ENCODE measurements at regions not wholly inside any gene's neighbourhood (a gene's known extent, or its start where the extent isn't known, plus 50 kb on each side); places are given as distances from the start of the nearest gene placed in this dataset.

DNA sequence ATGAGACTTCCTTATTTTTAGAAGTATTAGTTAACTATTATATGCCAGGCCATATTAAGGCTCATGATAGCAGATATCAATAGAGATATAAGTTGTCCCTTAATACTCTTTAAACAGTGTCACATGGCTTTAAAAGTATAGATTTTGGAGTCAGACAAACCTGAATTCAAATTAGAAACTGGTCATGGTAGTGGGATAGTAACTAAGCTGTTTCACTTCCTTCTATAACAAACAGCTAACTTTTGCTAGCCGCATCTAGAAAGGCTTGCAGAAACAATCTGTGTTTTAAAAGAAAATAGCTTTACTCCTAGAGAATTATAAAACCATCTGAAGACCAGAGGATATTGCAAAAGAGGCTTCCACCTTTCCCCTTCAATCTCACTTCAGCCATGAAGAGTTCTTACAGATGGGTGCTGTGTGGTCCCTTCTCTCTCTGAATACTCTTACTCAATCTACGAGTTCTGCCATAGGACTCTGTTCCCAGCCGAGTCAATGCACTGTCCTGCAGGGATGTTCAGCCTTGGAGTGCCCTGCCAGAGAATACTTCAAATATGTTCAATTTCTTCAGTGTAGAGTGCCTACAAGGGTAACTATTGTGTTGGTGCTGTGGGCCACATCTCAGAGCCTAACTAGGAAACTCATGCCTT lies 810.2 kb downstream of the EFNA5 start:
- TF ChIP-seq, protein P1, sequence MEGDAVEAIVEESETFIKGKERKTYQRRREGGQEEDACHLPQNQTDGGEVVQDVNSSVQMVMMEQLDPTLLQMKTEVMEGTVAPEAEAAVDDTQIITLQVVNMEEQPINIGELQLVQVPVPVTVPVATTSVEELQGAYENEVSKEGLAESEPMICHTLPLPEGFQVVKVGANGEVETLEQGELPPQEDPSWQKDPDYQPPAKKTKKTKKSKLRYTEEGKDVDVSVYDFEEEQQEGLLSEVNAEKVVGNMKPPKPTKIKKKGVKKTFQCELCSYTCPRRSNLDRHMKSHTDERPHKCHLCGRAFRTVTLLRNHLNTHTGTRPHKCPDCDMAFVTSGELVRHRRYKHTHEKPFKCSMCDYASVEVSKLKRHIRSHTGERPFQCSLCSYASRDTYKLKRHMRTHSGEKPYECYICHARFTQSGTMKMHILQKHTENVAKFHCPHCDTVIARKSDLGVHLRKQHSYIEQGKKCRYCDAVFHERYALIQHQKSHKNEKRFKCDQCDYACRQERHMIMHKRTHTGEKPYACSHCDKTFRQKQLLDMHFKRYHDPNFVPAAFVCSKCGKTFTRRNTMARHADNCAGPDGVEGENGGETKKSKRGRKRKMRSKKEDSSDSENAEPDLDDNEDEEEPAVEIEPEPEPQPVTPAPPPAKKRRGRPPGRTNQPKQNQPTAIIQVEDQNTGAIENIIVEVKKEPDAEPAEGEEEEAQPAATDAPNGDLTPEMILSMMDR (IDR thresholded peaks at IDR 0.05) = no peak
- TF ChIP-seq POLR2A (IDR thresholded peaks at IDR 0.05) (no peak), POLR2AphosphoS5 (IDR thresholded peaks at IDR 0.05) (no peak), EP300 (IDR thresholded peaks at IDR 0.05) (no peak)

Data from sigmoid colon (tissue), 4 donors.